ENCODE measurements at regions not wholly inside any gene's neighbourhood (a gene's known extent, or its start where the extent isn't known, plus 50 kb on each side); places are given as distances from the start of the nearest gene placed in this dataset.

DNA sequence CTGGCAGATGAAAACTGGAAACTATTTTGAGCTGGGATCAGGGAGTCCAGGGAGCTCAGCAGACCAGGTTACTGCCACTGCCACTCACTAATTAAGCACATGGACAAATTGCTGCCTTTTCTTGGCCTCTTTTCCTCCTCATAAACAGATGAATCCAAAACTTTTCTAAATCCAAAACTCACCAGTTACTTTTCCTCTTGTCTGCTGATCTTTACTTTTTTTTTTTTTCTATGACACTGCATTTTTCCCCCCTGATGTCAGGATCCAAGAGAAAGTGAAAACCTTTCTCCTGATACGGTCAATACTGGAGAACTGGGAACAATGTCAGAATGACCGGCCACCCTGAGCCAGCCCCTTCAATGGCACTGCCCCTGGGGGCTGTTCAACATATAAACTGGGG lies 405.8 kb downstream of the DUSP10 start:
- peaks cover 25% of the 10 kb centered on the region for H3K36me3 Mint-ChIP-seq (ENCODE audit: insufficient read depth, unreplicated experiment)
- H3K27me3 Mint-ChIP-seq (ENCODE audit: insufficient read depth, unreplicated experiment): no peaks in the 10 kb centered on the region
- BruUV-seq (replicated peaks): TSS peak; percentile 78
- peak overlapping the region; percentile 7 for H3K4me3 Mint-ChIP-seq (ENCODE audit: unreplicated experiment)
- intact Hi-C loops (cut with micrococcal nuclease; ENCODE audit: unreplicated experiment): no loop called here
- Histone ChIP-seq H3K27me3 (replicated peaks; ENCODE audit: control insufficient read depth, insufficient read depth, low read length) (no peaks in the 10 kb centered on the region), H3K4me1 (peaks cover 27% of the 10 kb centered on the region), H3K36me3 (ENCODE audit: control insufficient read depth, insufficient read depth, low read length) (no peaks in the 10 kb centered on the region), H3K9me3 (peaks cover 9% of the 10 kb centered on the region), H3K4me3 (ENCODE audit: low read depth, low read length) (no peak overlapping the region)
- H3K9me3 Mint-ChIP-seq (ENCODE audit: unreplicated experiment): peaks cover 16% of the 10 kb centered on the region
- DNase-seq: peak in 1 of 2 experiments; percentile 7
- CTCF ChIA-PET: no interaction called here
- H3K4me1 Mint-ChIP-seq (ENCODE audit: low read depth, unreplicated experiment): peaks cover 25% of the 10 kb centered on the region
- peak overlapping the region; percentile 73 for H3K27ac Mint-ChIP-seq (ENCODE audit: unreplicated experiment)
- TF ChIP-seq, protein P1, sequence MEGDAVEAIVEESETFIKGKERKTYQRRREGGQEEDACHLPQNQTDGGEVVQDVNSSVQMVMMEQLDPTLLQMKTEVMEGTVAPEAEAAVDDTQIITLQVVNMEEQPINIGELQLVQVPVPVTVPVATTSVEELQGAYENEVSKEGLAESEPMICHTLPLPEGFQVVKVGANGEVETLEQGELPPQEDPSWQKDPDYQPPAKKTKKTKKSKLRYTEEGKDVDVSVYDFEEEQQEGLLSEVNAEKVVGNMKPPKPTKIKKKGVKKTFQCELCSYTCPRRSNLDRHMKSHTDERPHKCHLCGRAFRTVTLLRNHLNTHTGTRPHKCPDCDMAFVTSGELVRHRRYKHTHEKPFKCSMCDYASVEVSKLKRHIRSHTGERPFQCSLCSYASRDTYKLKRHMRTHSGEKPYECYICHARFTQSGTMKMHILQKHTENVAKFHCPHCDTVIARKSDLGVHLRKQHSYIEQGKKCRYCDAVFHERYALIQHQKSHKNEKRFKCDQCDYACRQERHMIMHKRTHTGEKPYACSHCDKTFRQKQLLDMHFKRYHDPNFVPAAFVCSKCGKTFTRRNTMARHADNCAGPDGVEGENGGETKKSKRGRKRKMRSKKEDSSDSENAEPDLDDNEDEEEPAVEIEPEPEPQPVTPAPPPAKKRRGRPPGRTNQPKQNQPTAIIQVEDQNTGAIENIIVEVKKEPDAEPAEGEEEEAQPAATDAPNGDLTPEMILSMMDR (IDR thresholded peaks at IDR 0.05; ENCODE audit: insufficient read depth in 1 of 2, low read depth in 1 of 2, low read length in 1 of 2, severe bottlenecking in 1 of 2, unreplicated experiment in 1 of 2): no peak
- POLR2A ChIA-PET: no interaction called here

DNA sequence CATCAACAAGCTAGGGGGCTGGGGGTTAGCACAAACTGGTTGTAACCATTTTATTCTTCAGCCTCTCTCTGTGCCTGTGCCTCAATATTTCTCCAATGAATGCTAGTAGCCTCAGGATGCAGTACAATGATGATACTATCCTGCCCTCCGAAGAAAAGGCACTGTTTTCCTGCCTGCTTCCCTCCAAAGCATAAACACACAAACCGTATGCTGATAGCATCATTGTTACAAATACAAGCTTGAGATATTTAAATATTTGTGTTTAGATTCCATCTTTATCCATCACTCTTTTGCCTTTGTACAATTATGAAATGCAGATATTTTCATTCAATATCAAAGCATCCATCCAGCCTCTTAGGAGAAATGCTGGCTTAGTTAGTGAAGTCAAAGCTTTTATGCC lies 404.8 kb downstream of the DUSP10 start:
- intact Hi-C loops (cut with micrococcal nuclease; ENCODE audit: unreplicated experiment): no loop called here
- H3K9me3 ChIP-seq: peaks cover 3% of the 10 kb centered on the region; the same call in 1 of the 2 replicates
- H3K9me3 Mint-ChIP-seq (ENCODE audit: unreplicated experiment): peaks cover 16% of the 10 kb centered on the region
- no peaks in the 10 kb centered on the region for H3K27me3 ChIP-seq (replicated peaks; ENCODE audit: control insufficient read depth, insufficient read depth, low read length)
- CTCF ChIA-PET: no interaction called here
- no peak overlapping the region for H3K4me3 ChIP-seq (ENCODE audit: low read depth, low read length)
- peaks cover 27% of the 10 kb centered on the region for H3K4me1 ChIP-seq
- no peak overlapping the region for H3K4me3 Mint-ChIP-seq (ENCODE audit: unreplicated experiment)
- no peak for DNase-seq
- POLR2A ChIA-PET: no interaction called here
- peak overlapping the region; percentile 73 for H3K27ac Mint-ChIP-seq (ENCODE audit: unreplicated experiment)
- no peaks in the 10 kb centered on the region for H3K27me3 Mint-ChIP-seq (ENCODE audit: insufficient read depth, unreplicated experiment)
- TF ChIP-seq, protein P1 (IDR thresholded peaks at IDR 0.05; ENCODE audit: insufficient read depth in 1 of 2, low read depth in 1 of 2, low read length in 1 of 2, severe bottlenecking in 1 of 2, unreplicated experiment in 1 of 2): no peak
- no peaks in the 10 kb centered on the region for H3K36me3 ChIP-seq (ENCODE audit: control insufficient read depth, insufficient read depth, low read length)
- peaks cover 25% of the 10 kb centered on the region for H3K4me1 Mint-ChIP-seq (ENCODE audit: low read depth, unreplicated experiment)
- peaks cover 25% of the 10 kb centered on the region for H3K36me3 Mint-ChIP-seq (ENCODE audit: insufficient read depth, unreplicated experiment)
- BruUV-seq (replicated peaks): no TSS peak

DNA sequence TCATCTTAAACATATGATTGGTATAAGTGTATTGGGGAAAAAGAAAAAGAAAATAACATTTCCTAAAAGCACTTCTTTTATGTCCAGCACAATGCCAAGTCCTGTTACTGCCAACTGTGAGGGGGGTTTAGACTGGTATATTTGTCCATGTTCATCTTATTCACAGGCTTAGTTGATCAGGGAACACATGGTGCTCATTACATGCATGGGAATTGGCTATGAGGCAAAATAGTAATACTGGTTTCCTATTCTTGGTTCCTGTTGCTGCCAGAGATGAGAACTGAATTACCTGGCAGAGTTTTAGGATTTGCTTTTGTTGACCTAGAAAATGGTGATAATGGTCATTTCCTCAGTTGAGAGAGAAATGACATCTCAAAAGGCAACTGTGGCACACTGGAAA lies 398.8 kb downstream of the DUSP10 start:
- TF ChIP-seq, protein P1 (IDR thresholded peaks at IDR 0.05; ENCODE audit: insufficient read depth in 1 of 2, low read depth in 1 of 2, low read length in 1 of 2, severe bottlenecking in 1 of 2, unreplicated experiment in 1 of 2): no peak
- ChIA-PET POLR2A (no interaction called here), CTCF (no interaction called here)
- H3K4me3 ChIP-seq (ENCODE audit: low read depth, low read length): no peak overlapping the region
- no peaks in the 10 kb centered on the region for H3K4me1 ChIP-seq
- peaks cover 6% of the 10 kb centered on the region for H3K9me3 Mint-ChIP-seq (ENCODE audit: unreplicated experiment)
- no peaks in the 10 kb centered on the region for H3K27me3 ChIP-seq (replicated peaks; ENCODE audit: control insufficient read depth, insufficient read depth, low read length)
- no peaks in the 10 kb centered on the region for H3K4me1 Mint-ChIP-seq (ENCODE audit: low read depth, unreplicated experiment)
- no peaks in the 10 kb centered on the region for H3K36me3 Mint-ChIP-seq (ENCODE audit: insufficient read depth, unreplicated experiment)
- no peak overlapping the region for H3K4me3 Mint-ChIP-seq (ENCODE audit: unreplicated experiment)
- BruUV-seq (replicated peaks): no TSS peak
- intact Hi-C loops (cut with micrococcal nuclease; ENCODE audit: unreplicated experiment): no loop called here
- H3K9me3 ChIP-seq: peaks cover 4% of the 10 kb centered on the region; the same call in 1 of the 2 replicates
- no peak overlapping the region for H3K27ac Mint-ChIP-seq (ENCODE audit: unreplicated experiment)
- no peak for DNase-seq
- no peaks in the 10 kb centered on the region for H3K36me3 ChIP-seq (ENCODE audit: control insufficient read depth, insufficient read depth, low read length)
- H3K27me3 Mint-ChIP-seq (ENCODE audit: insufficient read depth, unreplicated experiment): no peaks in the 10 kb centered on the region

All from Caco-2 (cell line).